B cell (primary cell): ENCODE measurements at regions not wholly inside any gene's neighbourhood (a gene's known extent, or its start where the extent isn't known, plus 50 kb on each side); places are given as distances from the start of the nearest gene placed in this dataset.

ENCODE experiments used
- CTCF ChIP-seq: fragments of 200-600 bp; IDR thresholded peaks from one replicate; pipeline ENCODE4 v1.8.0; 2022; ENCODE audit warnings: antibody characterized with exemption, mild to moderate bottlenecking
- EZH2 ChIP-seq: IDR thresholded peaks from 2 replicates; pipeline ENCODE4 v1.6.1; 2012; ENCODE audit warnings: borderline replicate concordance, low read depth, mild to moderate bottlenecking, moderate library complexity, low read length; ENCODE audit not compliant: insufficient read depth, poor library complexity, severe bottlenecking

DNA sequence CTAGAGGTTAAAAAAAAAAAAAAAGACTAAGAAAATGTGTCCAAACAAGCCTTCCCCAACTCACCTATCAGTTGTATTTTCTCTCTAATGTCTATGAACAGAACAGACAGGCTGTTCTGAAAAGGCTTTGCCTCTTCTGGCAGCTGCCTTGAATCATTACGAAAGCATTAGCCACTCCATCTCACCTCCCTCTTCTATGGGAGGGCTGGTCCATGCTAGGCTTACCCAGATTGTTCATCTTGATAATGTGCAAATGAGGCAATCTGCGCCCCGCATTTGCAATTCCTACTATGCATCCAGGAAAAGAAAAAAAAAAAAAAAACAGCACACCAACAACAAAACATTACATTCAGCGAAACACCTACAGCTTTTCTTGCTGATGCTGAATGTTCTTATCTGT is 429.9 kb upstream of the USP9Y start:
- no peak for TF ChIP-seq CTCF
- TF ChIP-seq EZH2 = no peak
